GM12878 (cell line): ENCODE measurements at regions not wholly inside any gene's neighbourhood (a gene's known extent, or its start where the extent isn't known, plus 50 kb on each side); places are given as distances from the start of the nearest gene placed in this dataset.

ENCODE experiments used
- ATAC-seq: fragments of 200-7000 bp; cut with Tn5 transposase; 3 replicates; pipeline ENCODE4 v1.9.1; 2020; ENCODE audit warnings: mild to moderate bottlenecking, moderate library complexity
- BruUV-seq: library from RNA; stranded (reverse); fragments of 400-500 nt; replicated peaks from 2 replicates; lab custom pipeline; 2021; lab: Mats Ljungman, UMichigan
- CTCF ChIA-PET: fragments of 300-600 bp; sonication (Branson Sonifier 250); formaldehyde crosslinking; extraction: SDS; loops from one replicate; lab custom pipeline; 2021; ENCODE audit warnings: inconsistent platforms; lab: Yijun Ruan, JAX
- POLR2A ChIA-PET: fragments of 350-600 bp; formaldehyde crosslinking; extraction: SDS; loops from one replicate; lab custom pipeline; 2021; ENCODE audit warnings: inconsistent platforms; lab: Charles Lee
- RAD21 ChIA-PET: fragments of 300-600 bp; sonication (Branson Sonifier 250); formaldehyde crosslinking; loops from one replicate; lab custom pipeline; 2023; ENCODE audit warnings: antibody characterized with exemption; ENCODE audit not compliant: unreplicated experiment; lab: Charles Lee
- SMC1A ChIA-PET: fragments of 300-600 bp; sonication (Branson Sonifier 250); formaldehyde crosslinking; loops from one replicate; lab custom pipeline; 2023; ENCODE audit not compliant: unreplicated experiment, uncharacterized antibody; lab: Charles Lee
- DNase-seq: peaks from one replicate; pipeline ENCODE4 v3.0.0-alpha.2; 2011; ENCODE audit warnings: low read depth, low spot score
- FAIRE-seq: peaks from 3 replicates; lab custom pipeline; 2011; peaks lifted over from hg19 to GRCh38; lab: Jason Lieb, UNC
- H2AFZ ChIP-seq: 2 replicates; pipeline ENCODE4 v1.6.0; 2011; ENCODE audit warnings: low read depth, low read length, control low read depth; ENCODE audit not compliant: control insufficient read depth
- H3K27ac ChIP-seq: 2 replicates; pipeline ENCODE4 v1.5.1; 2011; ENCODE audit warnings: control low read depth; ENCODE audit not compliant: control insufficient read depth, insufficient read depth
- H3K27me3 ChIP-seq, 2 experiments: replicated peaks in 1 of 2; 2 replicates each; pipeline versions ENCODE4 v1.6.0 to v1.6.1; 2011; ENCODE audit warnings: low read length in 1 of 2; ENCODE audit not compliant: control insufficient read depth in 2 of 2, insufficient read depth in 2 of 2
- H3K36me3 ChIP-seq, 2 experiments: 2 replicates each; pipeline ENCODE4 v1.5.1; 2011; ENCODE audit warnings: low read length in 1 of 2; ENCODE audit not compliant: control insufficient read depth in 2 of 2, insufficient read depth in 2 of 2
- H3K4me1 ChIP-seq: 2 replicates; pipeline ENCODE4 v1.6.1; 2011; ENCODE audit warnings: mild to moderate bottlenecking, low read length, moderate library complexity, mixed read lengths; ENCODE audit not compliant: control insufficient read depth, insufficient read depth
- H3K4me2 ChIP-seq: 2 replicates; pipeline ENCODE4 v1.6.0; 2011; ENCODE audit warnings: control low read depth; ENCODE audit not compliant: control insufficient read depth, insufficient read depth
- H3K4me3 ChIP-seq: fragments of 200-600 bp; sonication (generic); 2 replicates; pipeline ENCODE4 v1.5.1; 2016
- H3K79me2 ChIP-seq: 2 replicates; pipeline ENCODE4 v1.6.0; 2011; ENCODE audit warnings: low read length; ENCODE audit not compliant: control insufficient read depth, insufficient read depth
- H3K9ac ChIP-seq: 2 replicates; pipeline ENCODE4 v1.8.0; 2011; ENCODE audit warnings: low read length, control low read depth, mixed read lengths; ENCODE audit not compliant: control insufficient read depth, insufficient read depth
- H3K9me3 ChIP-seq: replicated peaks from 3 replicates; pipeline ENCODE4 v1.5.1; 2011; ENCODE audit warnings: mild to moderate bottlenecking, low read length; ENCODE audit not compliant: control insufficient read depth, insufficient read depth
- H4K20me1 ChIP-seq: 2 replicates; pipeline ENCODE4 v1.6.0; 2011; ENCODE audit not compliant: control insufficient read depth, insufficient read depth
- FOXK2 ChIP-seq: fragments of 450-650 bp; IDR thresholded peaks from 2 replicates; pipeline ENCODE4 v1.6.1; 2017; ENCODE audit warnings: mild to moderate bottlenecking, moderate library complexity
- SREBF2 ChIP-seq: IDR thresholded peaks from 2 replicates; pipeline ENCODE4 v1.6.1; 2012; ENCODE audit warnings: mild to moderate bottlenecking, low read length
- STAT3 ChIP-seq: IDR thresholded peaks from 2 replicates; pipeline ENCODE4 v1.6.1; 2011; ENCODE audit warnings: low read depth, low read length, improper control_type of control experiment
- ZNF622 ChIP-seq: fragments of 450-650 bp; IDR thresholded peaks from 2 replicates; pipeline ENCODE4 v1.6.1; 2017; ENCODE audit warnings: mild to moderate bottlenecking, inconsistent platforms
- WGBS: methylation state at CpG from one replicate; pipeline ENCODE4 v1.1.6; 2016; ENCODE audit warnings: low lambda C conversion rate; ENCODE audit not compliant: insufficient replicate concordance, insufficient coverage; ENCODE audit errors: missing lambda C conversion rate; 5-methylcytosine and 5-hydroxymethylcytosine counted together
- in situ Hi-C: fragments of 300-500 bp; cut with MboI; formaldehyde crosslinking; loops from 9 replicates; pipeline ENCODE4 v1.14.3; 2018; ENCODE audit warnings: mixed read lengths
- intact Hi-C: fragments of 100-400 bp; cut with micrococcal nuclease; formaldehyde crosslinking; loops from one replicate; pipeline ENCODE4 v1.14.2; 2022; ENCODE audit not compliant: unreplicated experiment
- TF ChIP-seq, protein P1 (sequence below): IDR thresholded peaks from 2 replicates; pipeline ENCODE4 v1.6.1; 2012; ENCODE audit warnings: low read length, inconsistent platforms

GRCh38 chr11:129275828-129276227 is 83.7 kb upstream of the ARHGAP32 start:
- Histone ChIP-seq H3K4me2 (no peak overlapping the region), H3K79me2 (no peaks in the 10 kb centered on the region), H3K27ac (no peak overlapping the region), H3K9me3 (no peaks in the 10 kb centered on the region), H3K36me3 (no peaks in the 10 kb centered on the region), H3K27me3 (peaks cover 0 to 4% of the 10 kb centered on the region in 2 experiments; a peak in 1 of 4 replicates), H2AFZ (no peak overlapping the region), H3K9ac (no peak overlapping the region), H3K4me1 (no peaks in the 10 kb centered on the region), H3K4me3 (no peak overlapping the region), H4K20me1 (no peaks in the 10 kb centered on the region)
- RAD21 ChIA-PET, result interaction anchor here (1.0 kb wide), 1 partner anchor 25 kb away, joined by 3 read pairs; no protein-coding TSS in a partner anchor
- no TSS peak for BruUV-seq
- WGBS, result 13% methylated on average over 3 of the region's 3 CpGs
- CTCF ChIA-PET, result interaction anchor here (1.8 kb wide), 1 partner anchor 17 kb away, joined by 4 read pairs; no protein-coding TSS in a partner anchor
- POLR2A ChIA-PET, result no interaction called here
- intact Hi-C loops, result no loop called here
- in situ Hi-C loops, result no loop called here
- SMC1A ChIA-PET, result interaction anchor here (2.5 kb wide), 1 partner anchor 11 kb away, joined by 5 read pairs; no protein-coding TSS in a partner anchor
- TF ChIP-seq ZNF622 (no peak), SREBF2 (no peak), STAT3 (no peak), FOXK2 (no peak)
- TF ChIP-seq, protein P1, sequence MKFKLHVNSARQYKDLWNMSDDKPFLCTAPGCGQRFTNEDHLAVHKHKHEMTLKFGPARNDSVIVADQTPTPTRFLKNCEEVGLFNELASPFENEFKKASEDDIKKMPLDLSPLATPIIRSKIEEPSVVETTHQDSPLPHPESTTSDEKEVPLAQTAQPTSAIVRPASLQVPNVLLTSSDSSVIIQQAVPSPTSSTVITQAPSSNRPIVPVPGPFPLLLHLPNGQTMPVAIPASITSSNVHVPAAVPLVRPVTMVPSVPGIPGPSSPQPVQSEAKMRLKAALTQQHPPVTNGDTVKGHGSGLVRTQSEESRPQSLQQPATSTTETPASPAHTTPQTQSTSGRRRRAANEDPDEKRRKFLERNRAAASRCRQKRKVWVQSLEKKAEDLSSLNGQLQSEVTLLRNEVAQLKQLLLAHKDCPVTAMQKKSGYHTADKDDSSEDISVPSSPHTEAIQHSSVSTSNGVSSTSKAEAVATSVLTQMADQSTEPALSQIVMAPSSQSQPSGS, result no peak
- ATAC-seq (no peak), DNase-seq (no peak), FAIRE-seq (no peak)
